Neural cell (in vitro differentiated cells): ENCODE measurements at regions not wholly inside any gene's neighbourhood (a gene's known extent, or its start where the extent isn't known, plus 50 kb on each side); places are given as distances from the start of the nearest gene placed in this dataset.

Experiments used
- H2AFZ ChIP-seq: fragments of 200-600, 300-800 bp; sonication (generic), shearing (Covaris generic); 2 replicates; pipeline ENCODE4 v1.6.0; 2014; ENCODE audit warnings: low read depth, mild to moderate bottlenecking, antibody characterized with exemption, low read length, moderate library complexity
- H3F3A ChIP-seq: fragments of 200-600 bp; shearing (Covaris generic); 2 replicates; pipeline ENCODE4 v1.6.1; 2016; ENCODE audit warnings: mild to moderate bottlenecking, moderate library complexity, mixed read lengths, antibody characterized with exemption, low read length; ENCODE audit not compliant: insufficient read depth, poor library complexity, severe bottlenecking
- H3K27ac ChIP-seq: fragments of 200-600, 300-800 bp; sonication (generic), shearing (Covaris generic); 2 replicates; pipeline ENCODE4 v1.5.1; 2014; ENCODE audit warnings: mild to moderate bottlenecking, low read length, moderate library complexity
- H3K27me3 ChIP-seq: fragments of 300-800, 200-600 bp; sonication (generic), shearing (Covaris generic); 2 replicates; pipeline ENCODE4 v1.6.0; 2014; ENCODE audit warnings: mild to moderate bottlenecking, low read depth, low read length, moderate library complexity; ENCODE audit not compliant: insufficient read depth
- H3K36me3 ChIP-seq: fragments of 300-800, 200-600 bp; sonication (generic), shearing (Covaris generic); 2 replicates; pipeline ENCODE4 v1.5.1; 2014; ENCODE audit warnings: mild to moderate bottlenecking, antibody characterized with exemption, low read length, moderate library complexity; ENCODE audit not compliant: insufficient read depth
- H3K4me2 ChIP-seq: fragments of 300-800, 200-600 bp; sonication (generic), shearing (Covaris generic); 2 replicates; pipeline ENCODE4 v1.6.0; 2014; ENCODE audit warnings: mild to moderate bottlenecking, low read length
- H3K4me3 ChIP-seq: fragments of 300-800, 200-600 bp; sonication (generic), shearing (Covaris generic); 2 replicates; pipeline ENCODE4 v1.5.1; 2014; ENCODE audit warnings: mild to moderate bottlenecking, low read length, moderate library complexity
- H3K79me2 ChIP-seq: fragments of 200-600 bp; shearing (Covaris generic); replicated peaks from 2 replicates; pipeline ENCODE4 v1.6.0; 2014; ENCODE audit warnings: mild to moderate bottlenecking, low read length, moderate library complexity; ENCODE audit not compliant: insufficient read depth
- H3K9ac ChIP-seq: fragments of 300-800, 200-600 bp; sonication (generic), shearing (Covaris generic); 2 replicates; pipeline ENCODE4 v1.6.1; 2016; ENCODE audit warnings: mild to moderate bottlenecking, low read length, mixed read lengths
- H3K9me2 ChIP-seq: fragments of 200-600 bp; shearing (Covaris generic); 2 replicates; pipeline ENCODE4 v1.6.1; 2016; ENCODE audit warnings: mild to moderate bottlenecking, low read length, mixed read lengths; ENCODE audit not compliant: insufficient read depth
- H3K9me3 ChIP-seq: fragments of 200-600, 300-800 bp; sonication (generic), shearing (Covaris generic); 2 replicates; pipeline ENCODE4 v1.6.1; 2016; ENCODE audit warnings: mild to moderate bottlenecking, mixed run types, low read length, moderate library complexity, mixed read lengths
- H4K20me1 ChIP-seq: fragments of 200-600 bp; shearing (Covaris generic); 2 replicates; pipeline ENCODE4 v1.6.1; 2016; ENCODE audit warnings: mild to moderate bottlenecking, mixed run types; ENCODE audit not compliant: insufficient read depth
- EP300 ChIP-seq: fragments of 450-650 bp; conservative IDR thresholded peaks from 2 replicates; pipeline ENCODE4 v1.6.1; 2014; ENCODE audit warnings: antibody characterized with exemption, mild to moderate bottlenecking, moderate library complexity; ENCODE audit not compliant: poor library complexity, severe bottlenecking
- EZH2 ChIP-seq: fragments of 200-600, 300-800 bp; shearing (Covaris generic), sonication (generic); IDR thresholded peaks from 2 replicates; pipeline ENCODE4 v1.6.1; 2014; ENCODE audit warnings: antibody characterized with exemption, low read length, borderline replicate concordance, mild to moderate bottlenecking; ENCODE audit not compliant: insufficient read depth, poor library complexity, severe bottlenecking
- MXI1 ChIP-seq: fragments of 450-650 bp; conservative IDR thresholded peaks from 2 replicates; pipeline ENCODE4 v1.6.1; 2014; ENCODE audit warnings: antibody characterized with exemption, mild to moderate bottlenecking; ENCODE audit not compliant: poor library complexity, severe bottlenecking
- POLR2AphosphoS5 ChIP-seq: IDR thresholded peaks from 2 replicates; pipeline ENCODE4 v1.6.1; 2012
- RAD21 ChIP-seq: fragments of 450-650 bp; conservative IDR thresholded peaks from 2 replicates; pipeline ENCODE4 v1.6.1; 2014; ENCODE audit warnings: antibody characterized with exemption, mild to moderate bottlenecking, moderate library complexity
- SMC3 ChIP-seq: fragments of 450-650 bp; conservative IDR thresholded peaks from 2 replicates; pipeline ENCODE4 v1.6.1; 2014; ENCODE audit warnings: antibody characterized with exemption, mild to moderate bottlenecking, moderate library complexity; ENCODE audit not compliant: poor library complexity
- TAF1 ChIP-seq: IDR thresholded peaks from 2 replicates; pipeline ENCODE4 v1.6.1; 2012; ENCODE audit warnings: low read depth
- TF ChIP-seq, protein P1 (sequence below): IDR thresholded peaks from 2 replicates; pipeline ENCODE4 v1.6.1; 2012; ENCODE audit warnings: borderline replicate concordance
- TF ChIP-seq, protein P2 (sequence below): fragments of 450-650 bp; IDR thresholded peaks from 2 replicates; pipeline ENCODE4 v1.5.1; 2014; ENCODE audit warnings: antibody characterized with exemption, mild to moderate bottlenecking, moderate library complexity; ENCODE audit not compliant: poor library complexity, severe bottlenecking

DNA sequence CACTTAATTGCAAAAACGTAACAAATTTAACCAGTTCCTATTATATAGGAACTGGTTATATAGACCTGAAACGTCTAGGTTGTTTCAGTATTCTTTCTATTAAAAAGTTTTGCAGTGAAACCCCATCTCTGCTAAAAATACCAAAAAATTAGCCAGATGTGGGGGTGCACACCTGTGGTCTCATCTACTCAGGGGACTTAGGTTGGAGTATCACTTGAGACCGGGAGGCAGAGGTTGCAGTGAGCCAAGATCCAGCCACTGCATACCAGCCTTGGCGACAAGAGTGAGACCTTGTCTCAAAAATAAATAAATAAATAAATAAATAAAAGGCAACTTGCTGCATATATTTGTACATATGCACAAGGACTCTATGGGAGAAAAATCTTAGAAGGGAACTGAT lies 387.0 kb downstream of the TUSC7 start:
- H3K27me3 ChIP-seq = no peaks in the 10 kb centered on the region
- H3K79me2 ChIP-seq = no peaks in the 10 kb centered on the region
- H3F3A ChIP-seq = no peaks in the 10 kb centered on the region
- H2AFZ ChIP-seq = no peak overlapping the region
- H3K4me2 ChIP-seq = no peak overlapping the region
- no peaks in the 10 kb centered on the region for H4K20me1 ChIP-seq
- H3K27ac ChIP-seq = no peak overlapping the region
- H3K36me3 ChIP-seq = no peaks in the 10 kb centered on the region
- H3K9ac ChIP-seq = no peak overlapping the region
- TF ChIP-seq EP300 (no peak), RAD21 (no peak), EZH2 (no peak), POLR2AphosphoS5 (no peak), TAF1 (no peak), MXI1 (no peak), SMC3 (no peak)
- TF ChIP-seq, protein P1, sequence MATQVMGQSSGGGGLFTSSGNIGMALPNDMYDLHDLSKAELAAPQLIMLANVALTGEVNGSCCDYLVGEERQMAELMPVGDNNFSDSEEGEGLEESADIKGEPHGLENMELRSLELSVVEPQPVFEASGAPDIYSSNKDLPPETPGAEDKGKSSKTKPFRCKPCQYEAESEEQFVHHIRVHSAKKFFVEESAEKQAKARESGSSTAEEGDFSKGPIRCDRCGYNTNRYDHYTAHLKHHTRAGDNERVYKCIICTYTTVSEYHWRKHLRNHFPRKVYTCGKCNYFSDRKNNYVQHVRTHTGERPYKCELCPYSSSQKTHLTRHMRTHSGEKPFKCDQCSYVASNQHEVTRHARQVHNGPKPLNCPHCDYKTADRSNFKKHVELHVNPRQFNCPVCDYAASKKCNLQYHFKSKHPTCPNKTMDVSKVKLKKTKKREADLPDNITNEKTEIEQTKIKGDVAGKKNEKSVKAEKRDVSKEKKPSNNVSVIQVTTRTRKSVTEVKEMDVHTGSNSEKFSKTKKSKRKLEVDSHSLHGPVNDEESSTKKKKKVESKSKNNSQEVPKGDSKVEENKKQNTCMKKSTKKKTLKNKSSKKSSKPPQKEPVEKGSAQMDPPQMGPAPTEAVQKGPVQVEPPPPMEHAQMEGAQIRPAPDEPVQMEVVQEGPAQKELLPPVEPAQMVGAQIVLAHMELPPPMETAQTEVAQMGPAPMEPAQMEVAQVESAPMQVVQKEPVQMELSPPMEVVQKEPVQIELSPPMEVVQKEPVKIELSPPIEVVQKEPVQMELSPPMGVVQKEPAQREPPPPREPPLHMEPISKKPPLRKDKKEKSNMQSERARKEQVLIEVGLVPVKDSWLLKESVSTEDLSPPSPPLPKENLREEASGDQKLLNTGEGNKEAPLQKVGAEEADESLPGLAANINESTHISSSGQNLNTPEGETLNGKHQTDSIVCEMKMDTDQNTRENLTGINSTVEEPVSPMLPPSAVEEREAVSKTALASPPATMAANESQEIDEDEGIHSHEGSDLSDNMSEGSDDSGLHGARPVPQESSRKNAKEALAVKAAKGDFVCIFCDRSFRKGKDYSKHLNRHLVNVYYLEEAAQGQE = no peak
- TF ChIP-seq, protein P2, sequence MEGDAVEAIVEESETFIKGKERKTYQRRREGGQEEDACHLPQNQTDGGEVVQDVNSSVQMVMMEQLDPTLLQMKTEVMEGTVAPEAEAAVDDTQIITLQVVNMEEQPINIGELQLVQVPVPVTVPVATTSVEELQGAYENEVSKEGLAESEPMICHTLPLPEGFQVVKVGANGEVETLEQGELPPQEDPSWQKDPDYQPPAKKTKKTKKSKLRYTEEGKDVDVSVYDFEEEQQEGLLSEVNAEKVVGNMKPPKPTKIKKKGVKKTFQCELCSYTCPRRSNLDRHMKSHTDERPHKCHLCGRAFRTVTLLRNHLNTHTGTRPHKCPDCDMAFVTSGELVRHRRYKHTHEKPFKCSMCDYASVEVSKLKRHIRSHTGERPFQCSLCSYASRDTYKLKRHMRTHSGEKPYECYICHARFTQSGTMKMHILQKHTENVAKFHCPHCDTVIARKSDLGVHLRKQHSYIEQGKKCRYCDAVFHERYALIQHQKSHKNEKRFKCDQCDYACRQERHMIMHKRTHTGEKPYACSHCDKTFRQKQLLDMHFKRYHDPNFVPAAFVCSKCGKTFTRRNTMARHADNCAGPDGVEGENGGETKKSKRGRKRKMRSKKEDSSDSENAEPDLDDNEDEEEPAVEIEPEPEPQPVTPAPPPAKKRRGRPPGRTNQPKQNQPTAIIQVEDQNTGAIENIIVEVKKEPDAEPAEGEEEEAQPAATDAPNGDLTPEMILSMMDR = no peak
- H3K4me3 ChIP-seq = no peak overlapping the region
- H3K9me2 ChIP-seq = no peaks in the 10 kb centered on the region
- H3K9me3 ChIP-seq = no peaks in the 10 kb centered on the region

DNA sequence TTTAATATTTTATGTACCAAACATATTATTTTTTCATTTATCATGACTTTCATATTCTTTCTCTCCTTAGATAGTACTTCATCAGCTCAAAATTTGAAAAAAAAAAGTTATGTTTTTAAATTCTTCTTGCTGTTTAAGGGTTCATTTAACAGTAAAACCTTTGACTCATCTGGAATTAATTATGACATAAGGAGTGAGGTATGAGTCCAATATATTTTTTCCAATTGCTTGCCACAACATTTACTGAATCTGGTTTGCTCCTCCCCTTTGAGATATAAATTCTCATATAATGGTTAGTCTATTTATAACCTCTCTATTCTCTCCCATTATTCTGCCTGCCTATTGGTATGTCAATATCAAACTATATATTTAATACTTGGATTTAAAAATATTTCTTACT lies 387.8 kb downstream of the TUSC7 start:
- Histone ChIP-seq H2AFZ (no peak overlapping the region), H3K9me3 (no peaks in the 10 kb centered on the region), H4K20me1 (no peaks in the 10 kb centered on the region), H3K9ac (no peak overlapping the region), H3K9me2 (no peaks in the 10 kb centered on the region), H3K27me3 (no peaks in the 10 kb centered on the region), H3K79me2 (no peaks in the 10 kb centered on the region), H3K27ac (no peak overlapping the region), H3K4me3 (no peak overlapping the region), H3K4me2 (no peak overlapping the region), H3K36me3 (no peaks in the 10 kb centered on the region), H3F3A (no peaks in the 10 kb centered on the region)
- TF ChIP-seq, protein P1 = no peak
- TF ChIP-seq, protein P2 = no peak
- no peak for TF ChIP-seq SMC3
- no peak for TF ChIP-seq TAF1
- no peak for TF ChIP-seq EZH2
- no peak for TF ChIP-seq MXI1
- TF ChIP-seq RAD21 = no peak
- TF ChIP-seq POLR2AphosphoS5 = no peak
- TF ChIP-seq EP300 = no peak
